Small intestine (tissue), 7 donors: ENCODE measurements at regions not wholly inside any gene's neighbourhood (a gene's known extent, or its start where the extent isn't known, plus 50 kb on each side); places are given as distances from the start of the nearest gene placed in this dataset.

Experiments used
- DNase-seq, 2 donors: peaks; one replicate each; pipeline versions ENCODE4 v3.0.0 to v3.0.0-alpha.2; 2013
- FAIRE-seq: peaks from 2 replicates; lab custom pipeline; 2012; peaks lifted over from hg19 to GRCh38; lab: Jason Lieb, UNC
- H3K27ac ChIP-seq, 3 donors: one replicate each; pipeline ENCODE4 v1.5.1; 2013; ENCODE audit warnings: low read length in 2 of 3, mild to moderate bottlenecking in 2 of 3, control low read depth in 1 of 3, inconsistent platforms in 1 of 3, low read depth in 1 of 3, moderate library complexity in 1 of 3
- H3K27me3 ChIP-seq, 3 donors: one replicate each; pipeline ENCODE4 v1.6.1; 2013; ENCODE audit warnings: low read length in 3 of 3, inconsistent platforms in 1 of 3; ENCODE audit not compliant: control insufficient read depth in 3 of 3, insufficient read depth in 3 of 3
- H3K36me3 ChIP-seq, 3 donors: one replicate each; pipeline ENCODE4 v1.6.1; 2013; ENCODE audit warnings: low read length in 3 of 3, inconsistent platforms in 1 of 3, low read depth in 1 of 3, mild to moderate bottlenecking in 1 of 3, moderate library complexity in 1 of 3; ENCODE audit not compliant: control insufficient read depth in 3 of 3, insufficient read depth in 2 of 3
- H3K4me1 ChIP-seq, 3 donors: one replicate each; pipeline ENCODE4 v1.6.1; 2013; ENCODE audit warnings: low read length in 2 of 3, inconsistent platforms in 1 of 3, low read depth in 1 of 3, mild to moderate bottlenecking in 1 of 3, moderate library complexity in 1 of 3; ENCODE audit not compliant: control insufficient read depth in 3 of 3, insufficient read depth in 2 of 3
- H3K4me3 ChIP-seq, 3 donors: one replicate each; pipeline ENCODE4 v1.5.1; 2013; ENCODE audit warnings: low read length in 3 of 3, control low read depth in 1 of 3, inconsistent platforms in 1 of 3, low read depth in 1 of 3, mild to moderate bottlenecking in 1 of 3, moderate library complexity in 1 of 3
- H3K9me3 ChIP-seq, 2 donors: one replicate each; pipeline ENCODE4 v1.6.1; 2013; ENCODE audit warnings: low read depth in 1 of 2, low read length in 1 of 2; ENCODE audit not compliant: control insufficient read depth in 2 of 2, insufficient read depth in 1 of 2
- WGBS, 3 donors: extraction: QIAGEN DNeasy Blood & Tissue Kit; methylation state at CpG; one replicate each; pipeline ENCODE4 v1.1.7; 2013; 5-methylcytosine and 5-hydroxymethylcytosine counted together
- donor health status: healthy with polysubstance abuse.
- donor health status: control.
- donor health status: control.
- donor health status: Bipolar disorder and iron deficiency.
- donor health status: healthy.

DNA sequence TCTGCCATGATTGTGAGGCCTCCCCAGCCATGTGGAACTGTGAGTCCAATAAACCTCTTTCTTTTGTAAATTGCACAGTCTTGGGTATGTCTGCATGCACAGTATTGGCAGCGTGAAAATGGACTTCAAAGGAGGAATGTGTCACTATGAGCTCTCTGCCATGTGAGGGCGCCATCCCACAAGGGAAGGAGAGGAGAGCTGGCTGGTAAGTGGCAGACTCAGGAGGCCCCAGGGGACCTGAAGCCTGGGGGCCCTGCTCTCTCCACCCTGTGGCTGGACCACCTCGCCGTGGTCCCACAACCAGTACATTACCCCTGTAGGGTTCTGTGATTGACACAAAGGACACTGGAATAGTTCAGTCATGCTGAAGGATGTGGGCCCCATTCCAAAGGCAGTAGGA is 122.1 kb downstream of the RPIA start:
- no peak for FAIRE-seq
- Histone ChIP-seq H3K36me3 (no peaks in the 10 kb centered on the region), H3K27me3 (no peaks in the 10 kb centered on the region), H3K4me3 (no peak overlapping the region), H3K4me1 (no peaks in the 10 kb centered on the region), H3K9me3 (peaks cover 2 to 15% of the 10 kb centered on the region in 2 donors), H3K27ac (no peak overlapping the region)
- 78 to 81% (median 78%) methylated on average over 4 of the region's 4 CpGs for WGBS, 3 donors
- no peak for DNase-seq

DNA sequence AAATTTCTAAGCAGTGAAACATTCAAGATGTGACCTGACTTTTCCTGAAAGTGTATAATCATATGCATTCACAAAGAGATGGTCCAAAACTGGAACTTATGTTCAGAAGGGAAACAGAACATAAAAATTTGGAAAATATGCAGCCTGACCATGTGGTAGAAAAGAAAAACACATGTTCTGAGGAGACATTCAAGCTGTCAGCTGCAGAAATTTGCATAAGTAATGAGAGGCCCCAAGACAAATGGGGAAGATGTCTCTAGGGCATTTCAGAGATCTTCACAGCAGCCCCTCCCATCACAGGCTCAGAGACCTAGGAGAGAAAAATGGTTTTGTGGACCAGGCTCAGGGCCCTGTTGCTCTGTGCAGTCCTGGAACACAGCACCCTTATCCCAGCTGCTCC is 123.8 kb downstream of the RPIA start:
- Histone ChIP-seq H3K9me3 (peaks cover 2 to 15% of the 10 kb centered on the region in 2 donors), H3K36me3 (no peaks in the 10 kb centered on the region), H3K4me1 (no peaks in the 10 kb centered on the region), H3K4me3 (no peak overlapping the region), H3K27me3 (no peaks in the 10 kb centered on the region), H3K27ac (no peak overlapping the region)
- no peak for FAIRE-seq
- DNase-seq, result no peak

DNA sequence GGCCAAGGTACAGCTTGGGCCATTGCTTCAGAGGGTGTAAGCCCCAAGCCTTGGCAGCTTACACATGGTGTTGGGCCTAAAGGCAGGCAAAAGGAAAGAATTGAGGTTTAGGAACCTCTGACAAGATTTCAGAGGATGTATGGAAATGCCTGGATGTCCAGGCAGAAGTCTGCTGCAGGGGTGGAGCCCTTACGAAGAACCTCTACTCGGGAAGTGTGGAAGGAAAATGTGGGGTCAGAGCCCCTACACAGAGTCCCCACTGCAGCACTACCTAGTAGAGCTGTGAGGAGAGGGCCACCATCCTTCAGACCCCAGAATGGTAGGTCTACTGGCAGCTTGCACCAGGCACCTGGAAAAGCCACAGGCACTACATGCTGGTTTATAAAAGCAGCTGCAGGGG is 124.2 kb downstream of the RPIA start:
- H3K27ac ChIP-seq, result no peak overlapping the region
- no peaks in the 10 kb centered on the region for H3K4me1 ChIP-seq
- FAIRE-seq (no peak), DNase-seq (no peak)
- no peaks in the 10 kb centered on the region for H3K27me3 ChIP-seq
- H3K4me3 ChIP-seq, result no peak overlapping the region
- 90 to 95% (median 94%) methylated on average over 2 of the region's 2 CpGs for WGBS, 3 donors
- H3K36me3 ChIP-seq, result no peaks in the 10 kb centered on the region
- H3K9me3 ChIP-seq, result peaks cover 2 to 15% of the 10 kb centered on the region in 2 donors

DNA sequence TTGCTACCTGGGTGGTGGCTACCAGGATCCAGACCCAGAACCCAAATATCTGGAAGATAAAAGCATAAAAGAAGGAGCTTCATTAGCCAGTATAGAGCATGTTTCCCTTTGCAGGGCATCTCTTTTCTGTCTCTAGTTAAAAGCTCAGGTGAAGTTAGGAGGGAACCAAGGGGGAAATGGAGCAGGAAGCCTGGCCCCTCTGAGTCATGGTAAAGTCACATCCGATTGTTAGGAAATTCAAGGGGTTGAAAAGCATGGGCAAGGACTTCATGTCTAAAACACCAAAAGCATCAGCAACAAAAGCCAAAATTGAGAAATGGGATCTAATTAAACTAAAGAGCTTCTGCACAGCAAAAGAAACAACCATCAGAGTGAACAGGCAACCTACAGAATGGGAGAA is 126.9 kb downstream of the RPIA start:
- FAIRE-seq, result no peak
- 73 to 89% (median 85%) methylated on average over 1 of the region's 1 CpG for WGBS, 3 donors

DNA sequence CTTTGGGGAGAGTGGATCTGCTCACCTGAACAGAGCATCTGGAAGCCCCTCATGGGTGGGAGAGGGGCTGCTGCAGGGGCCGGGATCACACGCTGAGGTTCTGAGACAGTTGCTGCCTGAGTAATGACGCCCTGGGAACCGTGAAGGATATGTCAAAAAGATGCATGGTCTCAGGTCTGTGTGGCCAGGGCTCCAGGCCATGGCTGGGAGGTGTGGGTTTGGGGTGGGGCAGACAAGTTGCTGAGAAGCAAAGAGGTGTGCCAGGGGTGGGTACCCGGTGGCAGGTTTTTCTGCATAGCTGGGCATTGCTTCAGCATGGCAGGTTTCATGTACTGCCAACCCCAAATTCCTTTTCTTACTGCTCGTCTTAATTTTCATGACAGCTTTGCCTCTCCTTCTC is 133.5 kb downstream of the RPIA start:
- no peak for DNase-seq
- H3K9me3 ChIP-seq, result no peaks in the 10 kb centered on the region
- 61 to 77% (median 64%) methylated on average over 6 of the region's 6 CpGs for WGBS, 3 donors
- no peaks in the 10 kb centered on the region for H3K36me3 ChIP-seq
- no peak for FAIRE-seq
- H3K4me3 ChIP-seq, result no peak overlapping the region
- no peaks in the 10 kb centered on the region for H3K4me1 ChIP-seq
- no peak overlapping the region for H3K27ac ChIP-seq
- no peaks in the 10 kb centered on the region for H3K27me3 ChIP-seq

More for the DNA sequence above, 126.9 kb downstream of the RPIA start:
- no peaks in the 10 kb centered on the region for H3K36me3 ChIP-seq
- H3K27ac ChIP-seq, result no peak overlapping the region
- no peak overlapping the region for H3K4me3 ChIP-seq
- H3K4me1 ChIP-seq, result no peaks in the 10 kb centered on the region
- H3K9me3 ChIP-seq, result peaks cover 2 to 15% of the 10 kb centered on the region in 2 donors
- no peaks in the 10 kb centered on the region for H3K27me3 ChIP-seq
- DNase-seq, result no peak

DNA sequence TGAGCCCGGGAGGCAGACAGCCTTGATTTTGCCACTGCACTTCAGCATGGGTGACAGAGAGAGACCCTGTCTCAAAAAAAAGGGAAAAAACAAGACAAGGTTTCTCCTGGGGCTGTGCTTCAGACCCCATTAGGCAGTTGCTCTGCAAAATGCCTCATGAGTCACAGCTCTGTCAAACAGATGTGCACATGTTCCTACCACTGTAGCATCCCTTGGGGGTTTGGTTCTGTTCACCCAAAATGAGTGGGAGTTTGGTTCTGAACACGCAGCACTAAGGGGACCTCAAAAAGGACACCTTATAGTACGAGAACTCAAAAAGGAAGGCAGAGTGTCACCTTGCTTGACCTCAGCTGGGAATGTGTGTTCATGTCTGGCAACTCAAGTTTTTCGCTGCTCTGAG is 134.9 kb downstream of the RPIA start:
- Histone ChIP-seq H3K27ac (no peak overlapping the region), H3K4me3 (no peak overlapping the region), H3K27me3 (no peaks in the 10 kb centered on the region), H3K36me3 (no peaks in the 10 kb centered on the region), H3K9me3 (no peaks in the 10 kb centered on the region), H3K4me1 (no peaks in the 10 kb centered on the region)
- WGBS, 3 donors, result 62 to 72% (median 71%) methylated on average over 4 of the region's 4 CpGs
- FAIRE-seq (no peak), DNase-seq (no peak)

DNA sequence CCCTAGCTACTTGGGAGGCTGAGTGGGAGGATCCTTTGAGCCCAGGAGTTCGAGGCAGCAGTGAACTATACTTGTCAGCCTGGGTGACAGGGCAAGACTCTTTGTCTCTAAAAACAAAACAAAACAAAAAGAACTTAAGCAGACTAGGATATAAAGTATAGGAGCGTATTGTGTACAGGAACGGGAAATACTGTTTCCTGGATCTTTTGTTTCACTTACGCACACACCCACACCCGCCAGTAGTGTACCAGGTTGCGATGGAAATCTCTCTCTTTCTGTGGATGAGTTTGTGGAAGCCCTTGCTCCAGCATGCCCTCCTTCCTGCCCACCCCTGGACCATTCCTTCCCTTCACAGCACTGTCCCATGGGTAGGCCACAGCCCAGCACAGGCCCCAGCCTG is 136.3 kb downstream of the RPIA start:
- Histone ChIP-seq H3K27me3 (no peaks in the 10 kb centered on the region), H3K9me3 (no peaks in the 10 kb centered on the region), H3K4me3 (no peak overlapping the region), H3K36me3 (no peaks in the 10 kb centered on the region), H3K27ac (no peak overlapping the region), H3K4me1 (no peaks in the 10 kb centered on the region)
- no peak for DNase-seq
- no peak for FAIRE-seq
- 78 to 89% (median 86%) methylated on average over 6 of the region's 6 CpGs for WGBS, 3 donors

DNA sequence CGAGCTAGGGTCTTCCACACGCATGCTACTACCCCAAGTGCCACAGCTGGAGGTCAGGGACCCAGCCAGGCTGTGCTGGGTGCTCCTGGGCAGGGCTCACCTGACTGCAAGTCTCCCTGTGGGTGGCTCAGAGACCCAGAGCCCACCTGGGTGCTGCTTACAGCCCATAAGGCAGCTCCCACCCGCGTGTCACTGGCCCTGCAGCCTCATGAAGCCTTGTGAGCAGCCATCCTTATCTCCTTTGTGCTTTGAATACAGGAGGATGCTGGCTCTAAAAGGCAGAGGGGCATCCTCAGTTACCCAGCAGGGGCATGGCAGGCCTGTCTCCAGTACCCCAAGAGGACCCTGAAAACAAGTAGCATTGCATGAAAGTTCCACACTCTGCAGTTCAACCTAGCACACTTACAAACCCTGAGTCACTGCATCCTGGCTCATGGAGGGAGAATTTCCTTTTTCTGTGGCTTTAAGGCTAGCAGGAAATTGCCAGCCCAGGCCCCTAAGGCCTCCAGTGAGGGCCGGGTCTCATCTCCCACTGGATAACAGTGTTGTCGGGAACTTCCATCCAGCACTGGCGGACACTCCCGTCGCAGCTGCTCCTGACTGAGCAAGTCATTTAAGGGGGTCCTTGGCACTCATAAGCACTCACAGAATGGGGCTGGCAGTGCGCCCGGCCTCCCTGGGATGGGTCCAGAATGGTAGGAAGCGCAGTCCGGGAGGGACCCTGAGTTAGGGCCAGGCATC is 137.1 kb downstream of the RPIA start:
- H3K27ac ChIP-seq, result peak overlapping the region in 1 of 3 donors; percentile 12
- no peaks in the 10 kb centered on the region for H3K9me3 ChIP-seq
- no peak overlapping the region for H3K4me3 ChIP-seq
- no peaks in the 10 kb centered on the region for H3K4me1 ChIP-seq
- FAIRE-seq (no peak), DNase-seq (no peak)
- no peaks in the 10 kb centered on the region for H3K27me3 ChIP-seq
- 62 to 87% (median 76%) methylated on average over 11 to 13 of the region's 13 CpGs for WGBS, 3 donors
- H3K36me3 ChIP-seq, result no peaks in the 10 kb centered on the region
